GM12878 (cell line): ENCODE measurements at regions not wholly inside any gene's neighbourhood (a gene's known extent, or its start where the extent isn't known, plus 50 kb on each side); places are given as distances from the start of the nearest gene placed in this dataset.
"Not testable (repeated sequence)": the region's sequence is repeated elsewhere in the genome, so short reads cannot be mapped to it uniquely, and the experiment has no call there.

Source experiments
- ATAC-seq: fragments of 200-7000 bp; cut with Tn5 transposase; 3 replicates; pipeline ENCODE4 v1.9.1; 2020; ENCODE audit warnings: mild to moderate bottlenecking, moderate library complexity
- BruUV-seq: library from RNA; stranded (reverse); fragments of 400-500 nt; replicated peaks from 2 replicates; lab custom pipeline; 2021; lab: Mats Ljungman, UMichigan
- CTCF ChIA-PET: fragments of 300-600 bp; sonication (Branson Sonifier 250); formaldehyde crosslinking; extraction: SDS; loops from one replicate; lab custom pipeline; 2021; ENCODE audit warnings: inconsistent platforms; lab: Yijun Ruan, JAX
- POLR2A ChIA-PET: fragments of 350-600 bp; formaldehyde crosslinking; extraction: SDS; loops from one replicate; lab custom pipeline; 2021; ENCODE audit warnings: inconsistent platforms; lab: Charles Lee
- RAD21 ChIA-PET: fragments of 300-600 bp; sonication (Branson Sonifier 250); formaldehyde crosslinking; loops from one replicate; lab custom pipeline; 2023; ENCODE audit warnings: antibody characterized with exemption; ENCODE audit not compliant: unreplicated experiment; lab: Charles Lee
- SMC1A ChIA-PET: fragments of 300-600 bp; sonication (Branson Sonifier 250); formaldehyde crosslinking; loops from one replicate; lab custom pipeline; 2023; ENCODE audit not compliant: unreplicated experiment, uncharacterized antibody; lab: Charles Lee
- DNase-seq: peaks from one replicate; pipeline ENCODE4 v3.0.0-alpha.2; 2011; ENCODE audit warnings: low read depth, low spot score
- FAIRE-seq: peaks from 3 replicates; lab custom pipeline; 2011; peaks lifted over from hg19 to GRCh38; lab: Jason Lieb, UNC
- H2AFZ ChIP-seq: 2 replicates; pipeline ENCODE4 v1.6.0; 2011; ENCODE audit warnings: low read depth, low read length, control low read depth; ENCODE audit not compliant: control insufficient read depth
- H3K27ac ChIP-seq: 2 replicates; pipeline ENCODE4 v1.5.1; 2011; ENCODE audit warnings: control low read depth; ENCODE audit not compliant: control insufficient read depth, insufficient read depth
- H3K27me3 ChIP-seq, 2 experiments: replicated peaks in 1 of 2; 2 replicates each; pipeline versions ENCODE4 v1.6.0 to v1.6.1; 2011; ENCODE audit warnings: low read length in 1 of 2; ENCODE audit not compliant: control insufficient read depth in 2 of 2, insufficient read depth in 2 of 2
- H3K36me3 ChIP-seq, 2 experiments: 2 replicates each; pipeline ENCODE4 v1.5.1; 2011; ENCODE audit warnings: low read length in 1 of 2; ENCODE audit not compliant: control insufficient read depth in 2 of 2, insufficient read depth in 2 of 2
- H3K4me1 ChIP-seq: 2 replicates; pipeline ENCODE4 v1.6.1; 2011; ENCODE audit warnings: mild to moderate bottlenecking, low read length, moderate library complexity, mixed read lengths; ENCODE audit not compliant: control insufficient read depth, insufficient read depth
- H3K4me2 ChIP-seq: 2 replicates; pipeline ENCODE4 v1.6.0; 2011; ENCODE audit warnings: control low read depth; ENCODE audit not compliant: control insufficient read depth, insufficient read depth
- H3K4me3 ChIP-seq: fragments of 200-600 bp; sonication (generic); 2 replicates; pipeline ENCODE4 v1.5.1; 2016
- H3K79me2 ChIP-seq: 2 replicates; pipeline ENCODE4 v1.6.0; 2011; ENCODE audit warnings: low read length; ENCODE audit not compliant: control insufficient read depth, insufficient read depth
- H3K9ac ChIP-seq: 2 replicates; pipeline ENCODE4 v1.8.0; 2011; ENCODE audit warnings: low read length, control low read depth, mixed read lengths; ENCODE audit not compliant: control insufficient read depth, insufficient read depth
- H3K9me3 ChIP-seq: replicated peaks from 3 replicates; pipeline ENCODE4 v1.5.1; 2011; ENCODE audit warnings: mild to moderate bottlenecking, low read length; ENCODE audit not compliant: control insufficient read depth, insufficient read depth
- H4K20me1 ChIP-seq: 2 replicates; pipeline ENCODE4 v1.6.0; 2011; ENCODE audit not compliant: control insufficient read depth, insufficient read depth
- NR2C1 ChIP-seq: fragments of 450-650 bp; IDR thresholded peaks from 2 replicates; pipeline ENCODE4 v1.6.1; 2017; ENCODE audit warnings: antibody characterized with exemption, mild to moderate bottlenecking, moderate library complexity
- WGBS: methylation state at CpG from one replicate; pipeline ENCODE4 v1.1.6; 2016; ENCODE audit warnings: low lambda C conversion rate; ENCODE audit not compliant: insufficient replicate concordance, insufficient coverage; ENCODE audit errors: missing lambda C conversion rate; 5-methylcytosine and 5-hydroxymethylcytosine counted together
- in situ Hi-C: fragments of 300-500 bp; cut with MboI; formaldehyde crosslinking; loops from 9 replicates; pipeline ENCODE4 v1.14.3; 2018; ENCODE audit warnings: mixed read lengths
- intact Hi-C: fragments of 100-400 bp; cut with micrococcal nuclease; formaldehyde crosslinking; loops from one replicate; pipeline ENCODE4 v1.14.2; 2022; ENCODE audit not compliant: unreplicated experiment

GRCh38 chr2:167783261-167784083 is 463.9 kb downstream of the STK39 start:
- no peaks in the 10 kb centered on the region for H3K9me3 ChIP-seq
- H3K27me3 ChIP-seq: no peaks in the 10 kb centered on the region
- H4K20me1 ChIP-seq: no peaks in the 10 kb centered on the region
- no peaks in the 10 kb centered on the region for H3K4me1 ChIP-seq
- no peaks in the 10 kb centered on the region for H3K79me2 ChIP-seq
- H3K27ac ChIP-seq: no peak overlapping the region
- TF ChIP-seq NR2C1: no peak
- TF ChIP-seq, all 136 proteins: peak for 0
- RAD21 ChIA-PET: no interaction called here
- BruUV-seq: no TSS peak
- no peak overlapping the region for H3K4me2 ChIP-seq
- no peak overlapping the region for H3K9ac ChIP-seq
- SMC1A ChIA-PET: no interaction called here
- intact Hi-C loops: no loop called here
- CTCF ChIA-PET: no interaction called here
- no peak for FAIRE-seq
- ATAC-seq: no peak
- no peak for DNase-seq
- POLR2A ChIA-PET: no interaction called here
- 0% methylated on average over 5 of the region's 5 CpGs for WGBS
- H3K4me3 ChIP-seq: no peak overlapping the region
- H2AFZ ChIP-seq: no peak overlapping the region
- in situ Hi-C loops: no loop called here
- H3K36me3 ChIP-seq: no peaks in the 10 kb centered on the region

GRCh38 chr2:167781629-167782028 is 465.8 kb downstream of the STK39 start:
- in situ Hi-C loops, H3K36me3 ChIP-seq, H3K27ac ChIP-seq: not testable (repeated sequence)

More at GRCh38 chr2:167781629-167782028, 465.8 kb downstream of the STK39 start:
- DNase-seq, H3K4me3 ChIP-seq, H3K27me3 ChIP-seq, BruUV-seq, H3K79me2 ChIP-seq, H3K9ac ChIP-seq, H4K20me1 ChIP-seq, H3K4me1 ChIP-seq, H3K9me3 ChIP-seq, H2AFZ ChIP-seq, intact Hi-C loops, RAD21 ChIA-PET, FAIRE-seq, H3K4me2 ChIP-seq, ATAC-seq, CTCF ChIA-PET, POLR2A ChIA-PET, SMC1A ChIA-PET: not testable (repeated sequence)
- WGBS: 35% methylated on average over 8 of the region's 8 CpGs
